ENCODE measurements at regions not wholly inside any gene's neighbourhood (a gene's known extent, or its start where the extent isn't known, plus 50 kb on each side); places are given as distances from the start of the nearest gene placed in this dataset.

GRCh38 chr5:108675736-108676135 is 72.0 kb upstream of the FER start:
- H3K4me1 ChIP-seq (ENCODE audit: control insufficient read depth, extremely low read depth, insufficient read depth, low read length) = no peaks in the 10 kb centered on the region
- ChIA-PET POLR2A (no interaction called here), CTCF (interaction anchor here (0.9 to 2.3 kb wide), 2 partner anchors 13 to 34 kb away, joined by 3 to 9 read pairs; no protein-coding TSS in a partner anchor)
- no peaks in the 10 kb centered on the region for H4K20me1 ChIP-seq (replicated peaks; ENCODE audit: control insufficient read depth, extremely low read depth, insufficient read depth, low read length)
- H3K27me3 ChIP-seq (ENCODE audit: control insufficient read depth in 2 of 2, insufficient read depth in 2 of 2, low read length in 2 of 2) = no peaks in the 10 kb centered on the region
- DNase-seq (ENCODE audit: low read depth, low spot score) (no peak), FAIRE-seq (no peak)
- no peaks in the 10 kb centered on the region for H3K79me2 ChIP-seq (ENCODE audit: control insufficient read depth, insufficient read depth, low read length)
- TF ChIP-seq MAX (IDR thresholded peaks at IDR 0.05; ENCODE audit: insufficient read depth, insufficient read length) (no peak), POLR2AphosphoS5 (IDR thresholded peaks at IDR 0.05; ENCODE audit: insufficient read depth, low read depth, low read length) (no peak), FOS (IDR thresholded peaks at IDR 0.05; ENCODE audit: borderline replicate concordance, insufficient read depth, low read length) (no peak), EZH2 (IDR thresholded peaks at IDR 0.05; ENCODE audit: borderline replicate concordance, low read depth, low read length, severe bottlenecking) (no peak), POLR2A (IDR thresholded peaks at IDR 0.05; ENCODE audit: low read depth, low read length) (no peak)
- H3K9ac ChIP-seq (replicated peaks; ENCODE audit: extremely low read depth, insufficient read depth, low read length) = no peak overlapping the region
- dilution Hi-C loops (cut with MboI; ENCODE audit: extremely low pct_ligation_motif_present, low sequenced_read_pairs) = no loop called here
- H3K27ac ChIP-seq (ENCODE audit: insufficient read depth, low read depth, low read length) = no peak overlapping the region
- no peak overlapping the region for H2AFZ ChIP-seq (ENCODE audit: low read depth, low read length)
- BruUV-seq (replicated peaks) = no TSS peak
- no peaks in the 10 kb centered on the region for H3K9me3 ChIP-seq (replicated peaks; ENCODE audit: control insufficient read depth, insufficient read depth, low read length)
- H3K36me3 ChIP-seq (ENCODE audit: control insufficient read depth in 2 of 2, extremely low read depth in 1 of 2, insufficient read depth in 2 of 2, low read length in 2 of 2) = no peaks in the 10 kb centered on the region
- no peak overlapping the region for H3K4me2 ChIP-seq (ENCODE audit: insufficient read depth, low read length)
- intact Hi-C loops (cut with micrococcal nuclease) = no loop called here
- no peak overlapping the region for H3K4me3 ChIP-seq (replicated peaks in 1 of 3; ENCODE audit: insufficient read depth in 1 of 3, low read depth in 1 of 3, low read length in 3 of 3)
- H3K9me1 ChIP-seq (replicated peaks; ENCODE audit: control insufficient read depth, extremely low read depth, insufficient read depth, low read length) = no peaks in the 10 kb centered on the region

GRCh38 chr5:108672639-108673038 is 75.1 kb upstream of the FER start:
- Histone ChIP-seq H3K4me1 (ENCODE audit: control insufficient read depth, extremely low read depth, insufficient read depth, low read length) (no peaks in the 10 kb centered on the region), H3K9me3 (replicated peaks; ENCODE audit: control insufficient read depth, insufficient read depth, low read length) (no peaks in the 10 kb centered on the region), H3K9me1 (replicated peaks; ENCODE audit: control insufficient read depth, extremely low read depth, insufficient read depth, low read length) (no peaks in the 10 kb centered on the region), H3K27me3 (ENCODE audit: control insufficient read depth in 2 of 2, insufficient read depth in 2 of 2, low read length in 2 of 2) (no peaks in the 10 kb centered on the region), H3K27ac (ENCODE audit: insufficient read depth, low read depth, low read length) (no peak overlapping the region), H4K20me1 (replicated peaks; ENCODE audit: control insufficient read depth, extremely low read depth, insufficient read depth, low read length) (no peaks in the 10 kb centered on the region), H3K36me3 (ENCODE audit: control insufficient read depth in 2 of 2, extremely low read depth in 1 of 2, insufficient read depth in 2 of 2, low read length in 2 of 2) (no peaks in the 10 kb centered on the region), H2AFZ (ENCODE audit: low read depth, low read length) (no peak overlapping the region), H3K4me2 (ENCODE audit: insufficient read depth, low read length) (no peak overlapping the region), H3K4me3 (replicated peaks in 1 of 3; ENCODE audit: insufficient read depth in 1 of 3, low read depth in 1 of 3, low read length in 3 of 3) (no peak overlapping the region), H3K9ac (replicated peaks; ENCODE audit: extremely low read depth, insufficient read depth, low read length) (no peak overlapping the region), H3K79me2 (ENCODE audit: control insufficient read depth, insufficient read depth, low read length) (no peaks in the 10 kb centered on the region)
- BruUV-seq (replicated peaks) = no TSS peak
- no peak for TF ChIP-seq POLR2AphosphoS5 (IDR thresholded peaks at IDR 0.05; ENCODE audit: insufficient read depth, low read depth, low read length)
- TF ChIP-seq CTCF (IDR thresholded peaks at IDR 0.05; ENCODE audit: extremely low read depth in 1 of 2, insufficient read depth in 1 of 2, low read depth in 1 of 2, low read length in 2 of 2) = no peak
- no peak for TF ChIP-seq GATA2 (IDR thresholded peaks at IDR 0.05; ENCODE audit: insufficient read depth, insufficient read length, low read depth, low read length)
- TF ChIP-seq MYC (IDR thresholded peaks at IDR 0.05; ENCODE audit: low read depth, low read length) = no peak
- TF ChIP-seq JUN (IDR thresholded peaks at IDR 0.05; ENCODE audit: borderline replicate concordance, insufficient read depth, insufficient read length, low read depth) = no peak
- TF ChIP-seq FOS (IDR thresholded peaks at IDR 0.05; ENCODE audit: borderline replicate concordance, insufficient read depth, low read length) = no peak
- TF ChIP-seq POLR2A (IDR thresholded peaks at IDR 0.05; ENCODE audit: low read depth, low read length) = no peak
- TF ChIP-seq MAX (IDR thresholded peaks at IDR 0.05; ENCODE audit: insufficient read depth, insufficient read length) = no peak
- TF ChIP-seq EZH2 (IDR thresholded peaks at IDR 0.05; ENCODE audit: borderline replicate concordance, low read depth, low read length, severe bottlenecking) = no peak
- CTCF ChIA-PET = no interaction called here
- no peak for FAIRE-seq
- intact Hi-C loops (cut with micrococcal nuclease) = no loop called here
- POLR2A ChIA-PET = no interaction called here
- no peak for DNase-seq (ENCODE audit: low read depth, low spot score)
- dilution Hi-C loops (cut with MboI; ENCODE audit: extremely low pct_ligation_motif_present, low sequenced_read_pairs) = no loop called here

Data from endothelial cell of umbilical vein (primary cell).